ENCODE measurements at regions not wholly inside any gene's neighbourhood (a gene's known extent, or its start where the extent isn't known, plus 50 kb on each side); places are given as distances from the start of the nearest gene placed in this dataset.

DNA sequence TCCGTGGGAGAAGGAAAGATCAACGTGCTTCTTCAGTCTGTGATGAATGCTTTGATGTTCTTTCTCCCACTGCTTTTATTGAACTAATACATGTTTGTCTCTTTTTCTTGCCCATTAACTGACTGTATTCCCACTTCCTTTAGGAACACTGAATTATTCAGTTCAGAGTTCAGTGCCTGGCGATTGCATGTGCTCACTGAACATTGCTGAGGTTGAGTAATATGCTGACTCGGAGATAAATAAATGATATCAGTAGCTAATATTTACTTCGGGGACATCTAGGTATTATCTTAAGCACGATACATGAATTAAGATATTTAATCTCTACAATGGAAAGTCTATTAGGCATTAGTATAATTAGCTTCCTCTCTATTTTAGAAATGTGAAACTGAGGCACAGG is 102.3 kb upstream of the OR5AK2 start:
- TF ChIP-seq POLR2A (IDR thresholded peaks at IDR 0.05; ENCODE audit: low read length) = no peak
- TF ChIP-seq GATA1 (IDR thresholded peaks at IDR 0.05; ENCODE audit: low read depth, low read length) = no peak

All from erythroblast (primary cell).